ENCODE measurements at regions not wholly inside any gene's neighbourhood (a gene's known extent, or its start where the extent isn't known, plus 50 kb on each side); places are given as distances from the start of the nearest gene placed in this dataset.

GRCh38 chr1:84048820-84049219 is 49.9 kb upstream of the TTLL7 start:
- Mint-ChIP-seq H3K4me3 (no peak overlapping the region), H3K27me3 (no peaks in the 10 kb centered on the region), H3K9me3 (ENCODE audit: insufficient read depth) (no peaks in the 10 kb centered on the region), H3K27ac (no peak overlapping the region), H3K4me1 (no peaks in the 10 kb centered on the region)
- TF ChIP-seq CTCF (IDR thresholded peaks at IDR 0.05) (no peak), EZH2 (IDR thresholded peaks at IDR 0.05; ENCODE audit: borderline replicate concordance, insufficient read depth, low read depth, low read length, poor library complexity, severe bottlenecking) (no peak)
- H3K27ac ChIP-seq (ENCODE audit: low read length in 2 of 2): no peak overlapping the region
- no peak overlapping the region for H3K9ac ChIP-seq (ENCODE audit: low read length)
- H3K36me3 ChIP-seq (replicated peaks in 1 of 2; ENCODE audit: control extremely low read depth in 1 of 2, control insufficient read depth in 1 of 2, extremely low read depth in 1 of 2, insufficient read depth in 2 of 2, low read length in 1 of 2): no peaks in the 10 kb centered on the region
- ChIA-PET POLR2A (no interaction called here), CTCF (no interaction called here)
- no peaks in the 10 kb centered on the region for H3K79me2 ChIP-seq (ENCODE audit: control insufficient read depth, insufficient read depth, low read length)
- H3K4me3 ChIP-seq (ENCODE audit: control extremely low read depth in 1 of 5, extremely low read depth in 1 of 5, insufficient read depth in 1 of 5, low read depth in 2 of 5, low read length in 4 of 5): no peak overlapping the region
- H4K20me1 ChIP-seq (ENCODE audit: control insufficient read depth, insufficient read depth, low read length, poor library complexity, severe bottlenecking): no peaks in the 10 kb centered on the region
- DNase-seq: no peak
- H3K27me3 ChIP-seq (replicated peaks in 1 of 4; ENCODE audit: control extremely low read depth in 1 of 4, control insufficient read depth in 3 of 4, insufficient read depth in 4 of 4, low read length in 3 of 4): no peaks in the 10 kb centered on the region
- no peak for ATAC-seq (ENCODE audit: low read depth)
- H3K4me2 ChIP-seq (replicated peaks; ENCODE audit: low read depth, low read length, poor library complexity, severe bottlenecking): no peak overlapping the region
- H3K4me1 ChIP-seq (ENCODE audit: control insufficient read depth in 2 of 2, insufficient read depth in 2 of 2, low read length in 2 of 2): no peaks in the 10 kb centered on the region
- intact Hi-C loops (cut with micrococcal nuclease): no loop called here
- no peaks in the 10 kb centered on the region for H3K9me3 ChIP-seq (ENCODE audit: control extremely low read depth in 1 of 3, control insufficient read depth in 2 of 3, insufficient read depth in 1 of 3, low read length in 2 of 3)
- H2AFZ ChIP-seq (ENCODE audit: insufficient read depth, low read depth, low read length, poor library complexity, severe bottlenecking): no peak overlapping the region
- WGBS (ENCODE audit: insufficient coverage): no CpG with 5 or more reads among the region's 2 CpGs

Measured in B cell (primary cell).